Pancreas (tissue), 10 donors: ENCODE measurements at regions not wholly inside any gene's neighbourhood (a gene's known extent, or its start where the extent isn't known, plus 50 kb on each side); places are given as distances from the start of the nearest gene placed in this dataset.

Experiments
- ATAC-seq, 4 donors: fragments of 200-7000 bp; cut with Tn5 transposase; one replicate each; pipeline versions ENCODE4 v1.8.0 to v1.9.1; 2020; ENCODE audit warnings: mild to moderate bottlenecking in 4 of 4, moderate library complexity in 4 of 4
- DNase-seq, 6 donors: peaks; one replicate each; pipeline ENCODE4 v3.0.0-alpha.2; 2020
- FAIRE-seq: peaks from 2 replicates; lab custom pipeline; 2012; peaks lifted over from hg19 to GRCh38; lab: Jason Lieb, UNC
- H3K27ac ChIP-seq, 4 donors: fragments of 200-600 bp; sonication (generic); 1 replicate in 3 of 4; 2 replicates in 1 of 4; pipeline versions ENCODE4 v1.5.0 to v1.8.0; 2020
- H3K27me3 ChIP-seq, 4 donors: fragments of 200-600 bp; one replicate each; pipeline ENCODE4 v1.8.0; 2021
- H3K36me3 ChIP-seq, 3 donors: fragments of 200-600 bp; sonication (generic) in 1 of 3; one replicate each; pipeline versions ENCODE4 v1.5.0 to v1.8.0; 2020 to 2021
- H3K4me1 ChIP-seq, 3 donors: fragments of 200-600 bp; one replicate each; pipeline ENCODE4 v1.8.0; 2021
- H3K4me3 ChIP-seq, 4 donors: fragments of 200-600 bp; sonication (generic) in 2 of 4; one replicate each; pipeline versions ENCODE4 v1.5.0 to v1.8.0; 2020 to 2021
- H3K9me3 ChIP-seq, 4 donors: fragments of 200-600 bp; one replicate each; pipeline ENCODE4 v1.8.0; 2021
- CTCF ChIP-seq, 4 donors: fragments of 200-600 bp; sonication (generic) in 3 of 4; IDR thresholded peaks; one replicate each; pipeline versions ENCODE4 v1.5.0 to v1.8.0; 2021; ENCODE audit warnings: antibody characterized with exemption in 4 of 4
- WGBS, 2 donors: extraction: QIAGEN DNeasy Blood & Tissue Kit; methylation state at CpG; one replicate each; pipeline ENCODE4 v1.1.7; 2013; 5-methylcytosine and 5-hydroxymethylcytosine counted together
- intact Hi-C, 3 donors: fragments of 100-400 bp; cut with DNase I; formaldehyde crosslinking; loops; one replicate each; pipeline versions ENCODE4 v1.11.1 to v1.14.2; 2022
- donor health status: healthy with polysubstance abuse.
- donor health status: DM: no; HTN: no; CAD: no; lungs with moderate emphysema.
- donor health status: DM: no; HTN: no; CAD: no.
- donor health status: control.
- donor health status: control.
- donor health status: Bipolar disorder and iron deficiency.
- donor health status: DM: yes; HTN: yes; CAD: no.
- donor health status: DM: no; HTN: no; CAD: no.
- donor health status: DM: no; HTN: no; CAD: no.
- donor health status: DM: yes; HTN: yes; CAD: no.

- 50 to 70% methylated on average over 4 of the region's 4 CpGs for WGBS, 2 donors
- intact Hi-C loops: no loop called here
- no peaks in the 10 kb centered on the region for H3K4me1 ChIP-seq
- H3K9me3 ChIP-seq: no peaks in the 10 kb centered on the region
- H3K36me3 ChIP-seq: no peaks in the 10 kb centered on the region
- ATAC-seq (no peak), FAIRE-seq (no peak), DNase-seq (no peak)
- H3K27me3 ChIP-seq: no peaks in the 10 kb centered on the region
- no peak overlapping the region for H3K4me3 ChIP-seq
- no peak for TF ChIP-seq CTCF (IDR thresholded peaks at IDR 0.05)
- H3K27ac ChIP-seq: no peak overlapping the region
These were observed 286.1 kb upstream of the GJE1 start for GRCh38 chr6:141846639-141847038.

GRCh38 chr6:141843178-141843834, 289.4 kb upstream of the GJE1 start:
- intact Hi-C loops: no loop called here
- WGBS, 2 donors: 56 to 74% methylated on average over 3 of the region's 3 CpGs
- TF ChIP-seq CTCF (IDR thresholded peaks at IDR 0.05): no peak
- no peaks in the 10 kb centered on the region for H3K36me3 ChIP-seq
- no peaks in the 10 kb centered on the region for H3K4me1 ChIP-seq
- no peak overlapping the region for H3K4me3 ChIP-seq
- no peaks in the 10 kb centered on the region for H3K9me3 ChIP-seq
- ATAC-seq (no peak), FAIRE-seq (no peak), DNase-seq (no peak)
- H3K27me3 ChIP-seq: no peaks in the 10 kb centered on the region
- H3K27ac ChIP-seq: no peak overlapping the region

- WGBS, 2 donors: 65 to 80% methylated on average over 7 of the region's 7 CpGs
- no peak overlapping the region for H3K4me3 ChIP-seq
- H3K27ac ChIP-seq: no peak overlapping the region
- no peak for TF ChIP-seq CTCF (IDR thresholded peaks at IDR 0.05)
- ATAC-seq: no peak
- no peaks in the 10 kb centered on the region for H3K36me3 ChIP-seq
- intact Hi-C loops: no loop called here
- no peak for FAIRE-seq
- no peaks in the 10 kb centered on the region for H3K27me3 ChIP-seq
- DNase-seq: no peak
- H3K9me3 ChIP-seq: no peaks in the 10 kb centered on the region
- H3K4me1 ChIP-seq: no peaks in the 10 kb centered on the region
These were observed 299.6 kb upstream of the GJE1 start for GRCh38 chr6:141833001-141833655.

- no peaks in the 10 kb centered on the region for H3K27me3 ChIP-seq
- H3K4me1 ChIP-seq: no peaks in the 10 kb centered on the region
- no peaks in the 10 kb centered on the region for H3K36me3 ChIP-seq
- H3K4me3 ChIP-seq: no peak overlapping the region
- ATAC-seq: no peak
- H3K9me3 ChIP-seq: no peaks in the 10 kb centered on the region
- WGBS, 2 donors: 33 to 36% methylated on average over 1 of the region's 1 CpG
- TF ChIP-seq CTCF (IDR thresholded peaks at IDR 0.05): no peak
- no peak for DNase-seq
- FAIRE-seq: no peak
- H3K27ac ChIP-seq: no peak overlapping the region
- intact Hi-C loops: no loop called here
These were observed 302.2 kb upstream of the GJE1 start for GRCh38 chr6:141830530-141830929.
